Loucy (cell line): ENCODE measurements at regions not wholly inside any gene's neighbourhood (a gene's known extent, or its start where the extent isn't known, plus 50 kb on each side); places are given as distances from the start of the nearest gene placed in this dataset.
"Not testable (repeated sequence)": the region's sequence is repeated elsewhere in the genome, so short reads cannot be mapped to it uniquely, and the experiment has no call there.

Experiments
- H2AFZ ChIP-seq: fragments of 200-600 bp; sonication (generic); 2 replicates; pipeline ENCODE4 v1.6.0; 2016; ENCODE audit warnings: antibody characterized with exemption, mild to moderate bottlenecking, low read length, moderate library complexity
- H3F3A ChIP-seq: fragments of 200-600 bp; 2 replicates; pipeline ENCODE4 v1.6.0; 2016; ENCODE audit warnings: antibody characterized with exemption, low read depth, mild to moderate bottlenecking
- H3K27me3 ChIP-seq: fragments of 200-600 bp; sonication (generic); 2 replicates; pipeline ENCODE4 v1.6.1; 2014; ENCODE audit warnings: low read length, mild to moderate bottlenecking; ENCODE audit not compliant: insufficient read depth, poor library complexity, severe bottlenecking
- H3K36me3 ChIP-seq: fragments of 200-600 bp; sonication (generic); 2 replicates; pipeline ENCODE4 v1.6.1; 2016; ENCODE audit warnings: low read length; ENCODE audit not compliant: insufficient read depth
- H3K4me1 ChIP-seq: fragments of 200-600 bp; sonication (generic); 2 replicates; pipeline ENCODE4 v1.5.1; 2014; ENCODE audit warnings: low read length, mild to moderate bottlenecking; ENCODE audit not compliant: insufficient read depth, poor library complexity, severe bottlenecking
- H3K4me2 ChIP-seq: fragments of 200-600 bp; sonication (generic); 2 replicates; pipeline ENCODE4 v1.6.0; 2014; ENCODE audit warnings: antibody characterized with exemption, low read length, low read depth, mild to moderate bottlenecking; ENCODE audit not compliant: poor library complexity, severe bottlenecking
- H3K4me3 ChIP-seq: fragments of 200-600 bp; sonication (generic); 2 replicates; pipeline ENCODE4 v1.5.1; 2014; ENCODE audit warnings: low read length, mild to moderate bottlenecking, mixed read lengths; ENCODE audit not compliant: poor library complexity, severe bottlenecking
- H3K79me2 ChIP-seq: fragments of 200-600 bp; sonication (generic); 2 replicates; pipeline ENCODE4 v1.6.1; 2014; ENCODE audit warnings: low read length; ENCODE audit not compliant: insufficient read depth
- H3K9ac ChIP-seq: fragments of 200-600 bp; sonication (generic); 2 replicates; pipeline ENCODE4 v1.6.0; 2014; ENCODE audit warnings: mild to moderate bottlenecking, low read depth, low read length, moderate library complexity; ENCODE audit not compliant: poor library complexity, severe bottlenecking
- H3K9me2 ChIP-seq: fragments of 200-600 bp; sonication (generic); replicated peaks from 2 replicates; pipeline ENCODE4 v1.6.1; 2016; ENCODE audit warnings: low read depth, low read length, mixed read lengths
- H3K9me3 ChIP-seq: fragments of 200-600 bp; sonication (generic); 2 replicates; pipeline ENCODE4 v1.6.1; 2014; ENCODE audit warnings: mild to moderate bottlenecking, antibody characterized with exemption, low read length, low read depth; ENCODE audit not compliant: insufficient read depth
- H4K20me1 ChIP-seq: fragments of 200-600 bp; sonication (generic); 2 replicates; pipeline ENCODE4 v1.6.0; 2014; ENCODE audit warnings: antibody characterized with exemption, low read length, mild to moderate bottlenecking; ENCODE audit not compliant: insufficient read depth, poor library complexity, severe bottlenecking
- CTCF ChIP-seq: fragments of 200-600 bp; sonication (generic); conservative IDR thresholded peaks from 2 replicates; pipeline ENCODE4 v1.5.1; 2014; ENCODE audit warnings: mild to moderate bottlenecking, antibody characterized with exemption, low read length
- EZH2phosphoT487 ChIP-seq: fragments of 200-600 bp; IDR thresholded peaks from 2 replicates; pipeline ENCODE4 v1.6.1; 2018; ENCODE audit warnings: antibody characterized with exemption, mild to moderate bottlenecking, moderate library complexity, borderline replicate concordance

GRCh38 chr5:154589511-154589910 is 111.5 kb upstream of the HAND1 start:
- H3K4me2 ChIP-seq, result no peak overlapping the region

DNA sequence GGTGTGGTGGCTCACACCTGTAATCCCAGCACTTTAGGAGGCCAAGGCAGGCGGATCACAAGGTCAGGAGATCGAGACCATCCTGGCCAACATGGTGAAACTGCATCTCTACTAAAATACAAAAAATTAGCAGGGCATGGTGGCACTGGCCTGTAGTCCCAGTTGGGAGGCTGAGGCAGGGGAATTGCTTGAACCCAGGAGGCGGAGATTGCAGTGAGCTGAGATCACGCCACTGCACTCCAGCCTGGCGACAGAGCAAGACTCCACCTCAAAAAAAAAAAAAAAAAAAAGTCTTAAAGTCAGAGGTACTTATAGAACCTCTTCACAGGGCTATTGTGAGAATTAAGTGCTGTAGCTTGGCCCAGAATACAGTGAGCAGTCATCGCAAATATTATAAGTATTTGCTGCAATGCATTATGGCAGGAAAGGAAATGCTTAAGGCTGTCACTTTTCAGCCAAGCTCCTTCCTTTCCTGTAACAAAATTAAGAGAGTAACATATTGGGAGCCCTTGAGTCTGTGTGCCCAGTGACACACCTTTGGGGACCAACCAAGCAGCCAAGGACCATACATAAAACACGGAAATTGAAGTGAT is 110.9 kb upstream of the HAND1 start:
- H3K4me1 ChIP-seq, H3K9me2 ChIP-seq, H3K9me3 ChIP-seq, H3K4me2 ChIP-seq, H3K27me3 ChIP-seq, H3K9ac ChIP-seq, H3K79me2 ChIP-seq, H2AFZ ChIP-seq, H3K36me3 ChIP-seq, H4K20me1 ChIP-seq, H3K4me3 ChIP-seq, H3F3A ChIP-seq: not testable (repeated sequence)

More at GRCh38 chr5:154589511-154589910, 111.5 kb upstream of the HAND1 start:
- Histone ChIP-seq H3K9me3 (no peaks in the 10 kb centered on the region), H3K4me3 (no peak overlapping the region), H3K9ac (no peak overlapping the region), H3K27me3 (no peaks in the 10 kb centered on the region), H3K36me3 (no peaks in the 10 kb centered on the region), H3F3A (no peaks in the 10 kb centered on the region), H2AFZ (no peak overlapping the region), H3K9me2 (no peaks in the 10 kb centered on the region), H3K4me1 (no peaks in the 10 kb centered on the region), H4K20me1 (no peaks in the 10 kb centered on the region), H3K79me2 (no peaks in the 10 kb centered on the region)
- no peak for TF ChIP-seq EZH2phosphoT487
- no peak for TF ChIP-seq CTCF

DNA sequence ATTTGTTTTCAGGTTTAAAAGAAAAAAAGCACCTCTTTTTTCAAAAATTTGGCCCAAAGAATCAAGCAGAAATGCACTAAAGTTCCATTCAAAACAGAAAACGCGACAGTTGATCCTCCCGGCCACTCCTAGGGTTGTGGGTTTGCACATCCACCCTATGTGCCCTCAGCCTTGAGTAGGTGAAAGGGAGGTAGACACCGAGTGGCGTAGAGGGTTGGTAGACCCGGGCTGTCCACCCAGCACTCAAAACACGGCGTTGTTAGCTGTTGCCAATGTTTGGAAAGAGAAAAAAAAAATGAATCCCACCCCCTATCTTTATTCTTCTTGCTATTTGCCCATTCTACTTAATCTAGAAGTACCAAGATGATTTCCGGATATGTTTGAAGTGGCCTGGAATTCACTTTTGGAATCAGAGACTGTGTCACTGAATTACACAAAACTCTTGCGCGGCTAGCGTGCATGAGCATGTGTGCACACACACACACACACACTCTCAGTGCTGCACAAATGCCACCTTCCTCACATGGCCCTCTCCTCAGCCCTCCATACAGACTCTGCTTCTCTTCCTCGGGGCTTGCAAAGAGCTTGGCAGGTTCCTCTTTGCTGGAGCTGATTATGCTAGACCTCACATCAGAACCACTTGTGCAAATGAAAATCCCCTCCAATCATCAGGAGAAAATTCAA is 110.2 kb upstream of the HAND1 start:
- Histone ChIP-seq H3K4me3 (no peak overlapping the region), H3F3A (no peaks in the 10 kb centered on the region), H3K36me3 (no peaks in the 10 kb centered on the region), H3K4me1 (no peaks in the 10 kb centered on the region), H3K27me3 (no peaks in the 10 kb centered on the region), H3K4me2 (no peak overlapping the region), H3K79me2 (no peaks in the 10 kb centered on the region), H3K9me2 (no peaks in the 10 kb centered on the region), H3K9me3 (no peaks in the 10 kb centered on the region), H2AFZ (no peak overlapping the region), H3K9ac (no peak overlapping the region), H4K20me1 (no peaks in the 10 kb centered on the region)
- TF ChIP-seq CTCF (no peak), EZH2phosphoT487 (no peak)
